ENCODE measurements at regions not wholly inside any gene's neighbourhood (a gene's known extent, or its start where the extent isn't known, plus 50 kb on each side); places are given as distances from the start of the nearest gene placed in this dataset.
"Not testable (repeated sequence)": the region's sequence is repeated elsewhere in the genome, so short reads cannot be mapped to it uniquely, and the experiment has no call there.

DNA sequence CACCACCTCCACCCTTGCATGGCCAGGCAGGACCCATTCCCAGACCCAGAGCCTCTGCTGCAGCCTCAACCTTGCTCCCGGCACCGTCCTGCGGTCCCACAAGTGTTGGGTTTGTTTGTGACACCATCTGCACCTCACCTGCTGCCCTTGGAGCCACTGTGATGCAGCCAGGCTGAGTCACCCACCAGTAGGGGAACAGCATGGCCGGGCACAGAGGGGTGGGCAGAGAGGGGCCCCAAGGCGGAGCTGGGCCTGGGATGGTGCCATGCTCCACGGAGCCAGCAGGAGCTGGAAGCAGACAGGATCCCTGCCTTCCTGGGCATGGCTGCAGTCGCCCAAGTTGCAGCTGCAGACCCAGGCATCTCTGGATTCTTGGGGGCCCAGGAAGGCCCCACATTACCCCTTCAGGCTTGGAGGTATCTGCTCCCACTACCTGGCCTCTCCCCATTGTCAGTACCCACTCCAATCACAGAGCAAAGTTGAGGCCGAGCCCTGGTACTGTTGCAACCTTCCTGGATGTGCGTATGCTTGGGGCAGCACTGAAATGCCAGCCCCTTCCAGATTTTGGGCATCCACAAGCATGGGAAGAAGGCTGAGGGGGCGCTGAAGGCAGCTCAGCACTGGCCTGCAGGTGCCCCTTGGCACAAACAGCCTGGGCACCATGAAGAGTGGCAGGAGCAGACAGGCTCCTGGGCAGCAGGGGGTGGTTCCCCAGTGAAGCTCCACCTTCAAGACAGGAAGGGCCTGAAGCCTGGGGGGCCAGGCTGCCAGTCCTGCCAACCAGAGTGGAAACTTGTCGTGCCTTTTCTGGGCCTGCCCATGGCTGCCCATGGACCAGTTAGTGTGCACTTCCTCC is 172.8 kb downstream of the MATN1 start:
- DNase-seq = no peak

DNA sequence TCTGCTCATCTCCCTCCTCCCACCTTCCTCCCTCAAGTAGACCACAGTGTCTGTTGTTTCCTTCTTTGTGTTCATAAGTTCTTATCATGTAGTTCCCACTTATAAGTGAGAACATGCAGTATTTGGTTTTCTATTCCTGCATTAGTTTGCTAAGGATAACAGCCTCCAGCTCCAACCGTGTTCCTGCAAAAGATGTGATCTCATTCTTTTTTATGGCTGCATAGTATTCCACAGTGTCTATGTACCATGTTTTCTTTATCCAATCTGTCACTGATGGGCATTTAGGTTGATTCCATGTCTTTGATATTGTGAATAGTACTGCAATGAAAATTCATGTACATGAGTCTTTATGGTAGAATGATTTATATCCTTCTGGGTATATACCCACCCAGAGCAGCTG is 173.5 kb downstream of the MATN1 start:
- not testable (repeated sequence) for DNase-seq

DNA sequence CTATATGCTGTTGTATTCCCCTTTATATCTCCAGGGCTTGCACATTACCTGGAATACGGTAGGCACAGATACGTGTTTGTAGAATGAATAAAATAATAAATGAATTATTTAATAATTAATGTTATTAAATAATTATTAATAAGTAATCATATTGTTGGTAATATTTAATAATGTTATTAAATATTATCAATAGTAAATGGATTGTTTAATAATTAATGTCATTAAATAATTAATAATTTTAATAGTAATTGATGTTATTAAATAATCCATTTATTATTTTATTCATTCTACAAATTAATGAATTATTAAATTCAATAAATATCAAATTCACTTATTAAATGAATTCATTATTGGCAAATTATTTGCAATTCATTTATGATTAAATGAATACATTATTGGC is 175.1 kb downstream of the MATN1 start:
- DNase-seq = no peak

- not testable (repeated sequence) for DNase-seq
These were observed 176.1 kb downstream of the MATN1 start for GRCh38 chr1:30547326-30547725.

- no peak for DNase-seq
These were observed 178.0 kb downstream of the MATN1 start for GRCh38 chr1:30545365-30545764.

DNA sequence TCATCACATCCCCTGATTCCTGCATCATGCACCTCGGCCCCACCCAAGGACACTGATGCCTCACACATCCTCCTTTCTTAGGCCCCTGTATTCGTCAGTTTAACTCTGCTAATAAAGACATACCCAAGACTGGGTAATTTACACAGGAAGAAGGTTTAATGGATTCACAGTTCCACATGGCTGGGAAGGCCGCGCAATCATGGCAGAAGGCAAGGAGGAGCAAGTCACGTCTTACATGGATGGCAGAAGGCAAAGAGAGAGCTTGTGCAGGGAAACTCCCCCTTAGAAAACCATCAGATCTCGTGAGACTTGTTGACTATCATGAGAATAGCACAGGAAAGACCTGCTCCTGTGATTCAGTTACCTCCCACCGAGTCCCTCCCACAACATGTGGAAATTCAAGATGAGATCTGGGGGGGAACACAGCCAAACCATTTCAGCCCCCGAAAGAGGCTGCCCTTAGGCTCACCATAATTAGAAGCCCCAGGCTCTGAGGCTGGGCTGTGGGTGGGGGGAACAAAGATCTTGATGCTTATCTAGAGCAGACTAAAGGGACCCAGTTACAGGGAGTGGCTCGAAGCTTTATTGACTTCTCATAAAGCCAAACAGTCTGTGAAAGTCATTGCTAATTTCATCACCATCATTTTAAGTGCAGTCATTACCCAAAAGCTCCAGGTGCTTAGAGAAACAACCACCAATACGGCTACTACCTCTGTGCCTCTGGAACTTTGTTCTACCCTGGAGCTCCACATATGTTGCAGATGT is 181.5 kb downstream of the MATN1 start:
- DNase-seq = no peak

- DNase-seq = no peak
These were observed 182.7 kb downstream of the MATN1 start for GRCh38 chr1:30540611-30541192.

GRCh38 chr1:30539884-30540283 is 183.5 kb downstream of the MATN1 start:
- no peak for DNase-seq

GRCh38 chr1:30538993-30539867 is 184.2 kb downstream of the MATN1 start:
- no peak for DNase-seq

GRCh38 chr1:30538226-30538992 is 185.0 kb downstream of the MATN1 start:
- no peak for DNase-seq

- no peak for DNase-seq
These were observed 186.1 kb downstream of the MATN1 start for GRCh38 chr1:30537279-30537678.

GRCh38 chr1:30536530-30536929 is 186.9 kb downstream of the MATN1 start:
- no peak for DNase-seq

DNA sequence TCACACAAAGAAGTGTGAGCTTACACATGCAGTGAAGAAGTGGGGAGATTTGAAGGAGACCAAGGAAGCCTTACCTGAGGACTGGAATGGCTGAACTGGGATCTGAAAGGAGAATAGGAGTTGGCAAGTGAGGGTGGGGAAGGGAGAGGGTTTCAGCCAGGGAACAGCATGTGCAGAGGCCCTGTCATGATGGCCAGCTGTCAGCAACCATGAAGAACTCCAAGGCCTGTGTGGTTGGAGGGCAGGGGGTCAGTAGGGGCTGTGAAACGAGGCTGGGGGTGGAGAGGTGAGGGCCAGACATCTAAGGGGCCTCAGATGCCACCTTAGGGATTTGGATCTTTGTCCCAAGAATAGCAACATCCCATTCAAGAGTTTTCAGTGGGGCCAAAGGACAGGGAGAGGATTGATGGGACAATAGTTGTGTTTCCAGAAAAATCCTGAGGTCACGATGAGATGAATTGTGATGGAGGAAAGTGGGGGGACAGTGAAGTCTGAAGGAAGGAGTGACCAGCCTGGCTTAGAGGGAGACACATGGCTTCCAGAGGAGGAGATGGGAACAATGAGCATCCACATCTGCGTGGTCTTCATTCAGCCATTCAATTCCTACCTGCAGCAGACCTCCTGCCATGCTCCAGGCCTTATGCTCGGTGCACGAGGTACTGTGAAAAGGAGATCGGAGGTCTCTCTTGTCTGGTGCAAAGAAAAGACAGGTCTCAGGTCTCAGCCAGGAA is 187.6 kb downstream of the MATN1 start:
- no peak for DNase-seq

DNA sequence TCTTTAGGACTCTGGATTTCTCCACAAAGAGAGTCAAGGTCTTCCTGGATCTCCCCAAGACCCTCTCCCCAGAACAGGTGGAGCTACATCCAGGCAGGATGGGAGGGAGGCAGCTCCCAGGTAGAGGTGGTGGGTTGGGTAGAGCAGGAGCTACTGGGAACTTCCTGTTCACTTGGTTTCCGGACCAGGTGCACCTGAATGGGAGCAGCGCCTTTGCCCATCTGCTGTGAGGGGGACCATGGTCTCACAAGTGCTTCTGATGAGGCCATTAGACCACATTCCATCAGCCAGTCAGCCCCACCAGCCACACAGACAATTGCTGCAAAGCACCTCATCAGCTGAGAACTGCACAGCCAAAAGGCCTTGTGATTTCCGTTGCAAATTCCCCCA is 188.8 kb downstream of the MATN1 start:
- no peak for DNase-seq

DNA sequence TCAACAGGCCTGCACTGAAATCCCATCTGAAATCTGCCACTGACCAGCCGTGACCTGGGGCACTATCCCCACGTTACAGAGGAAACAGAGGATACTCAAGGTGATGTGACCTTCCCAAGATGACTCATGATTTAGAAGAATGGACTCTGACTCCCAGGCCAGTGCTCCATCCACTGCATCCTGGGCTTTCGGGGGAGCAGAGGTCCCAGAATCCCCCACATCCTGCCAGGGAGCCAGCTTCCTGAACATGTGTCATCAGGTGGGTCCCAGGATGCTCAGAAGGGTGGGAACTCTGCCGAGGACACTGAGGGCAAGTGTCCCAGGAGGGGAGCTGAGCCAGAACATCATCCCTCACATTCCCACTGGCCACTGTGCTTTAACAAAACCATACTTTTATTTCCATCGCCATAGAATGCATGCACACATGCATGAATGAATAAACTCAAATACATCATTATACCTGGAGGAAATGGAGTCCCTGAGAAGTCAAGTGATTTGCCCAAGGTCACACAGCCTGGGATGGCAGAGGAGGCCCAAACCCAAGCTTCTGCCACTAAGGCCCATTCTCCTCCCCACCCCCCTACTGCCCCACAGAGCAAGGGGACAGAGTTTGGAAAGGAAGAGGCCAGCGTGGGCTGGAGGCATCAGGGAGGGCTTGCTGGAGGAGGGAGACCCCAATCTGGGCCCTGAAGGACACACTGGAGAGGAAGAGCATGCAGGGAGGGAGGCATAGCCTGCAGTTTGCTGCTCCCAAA is 189.4 kb downstream of the MATN1 start:
- no peak for DNase-seq

GRCh38 chr1:30533141-30533540 is 190.2 kb downstream of the MATN1 start:
- DNase-seq = no peak

- no peak for DNase-seq
These were observed 190.8 kb downstream of the MATN1 start for GRCh38 chr1:30532621-30533020.

- DNase-seq = no peak
These were observed 195.8 kb downstream of the MATN1 start for GRCh38 chr1:30527511-30528140.

- DNase-seq = no peak
These were observed 196.6 kb downstream of the MATN1 start for GRCh38 chr1:30526652-30527345.

Measured in activated T-cell treated with anti-CD3 and anti-CD28 coated beads, Interleukin-2, amount 50 U/mL, for 48 hours (primary cell).